Cerebellar nuclear complex (tissue), 1 donor: ENCODE measurements at regions not wholly inside any gene's neighbourhood (a gene's known extent, or its start where the extent isn't known, plus 50 kb on each side); places are given as distances from the start of the nearest gene placed in this dataset.

Source experiments
- DNase-seq, 2 experiments: peaks; one replicate each; lab custom pipeline; 2025; lab: John Stamatoyannopoulos, UW

- no peak for DNase-seq
These were observed 64.3 kb upstream of the TTC34 start for GRCh38 chr1:2865571-2866421.

- DNase-seq = no peak
These were observed 65.1 kb upstream of the TTC34 start for GRCh38 chr1:2866422-2867086.

GRCh38 chr1:2867087-2867425, 65.6 kb upstream of the TTC34 start:
- no peak for DNase-seq

DNA sequence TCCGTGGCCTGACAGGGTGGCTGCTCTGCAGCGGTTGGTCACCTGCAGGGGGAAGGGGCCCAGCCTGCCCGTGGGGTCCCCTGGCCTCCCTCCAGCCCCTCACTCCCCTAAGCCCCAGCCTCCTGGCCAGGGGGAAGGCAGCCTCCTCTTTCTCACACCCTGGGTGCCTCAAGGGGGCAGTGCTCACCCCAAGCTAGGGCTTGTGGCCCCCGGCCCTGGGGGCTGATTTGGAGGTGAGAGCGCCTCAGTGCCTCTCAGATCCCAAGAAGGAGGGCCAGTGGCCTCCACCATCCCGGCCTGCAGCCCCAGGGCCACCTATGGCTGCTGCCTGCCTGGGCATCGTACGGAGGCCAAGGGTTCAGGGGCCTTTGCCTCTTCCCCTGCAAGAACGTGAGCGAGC, 66.4 kb upstream of the TTC34 start:
- no peak for DNase-seq

GRCh38 chr1:2868571-2869195, 67.2 kb upstream of the TTC34 start:
- DNase-seq = no peak

DNA sequence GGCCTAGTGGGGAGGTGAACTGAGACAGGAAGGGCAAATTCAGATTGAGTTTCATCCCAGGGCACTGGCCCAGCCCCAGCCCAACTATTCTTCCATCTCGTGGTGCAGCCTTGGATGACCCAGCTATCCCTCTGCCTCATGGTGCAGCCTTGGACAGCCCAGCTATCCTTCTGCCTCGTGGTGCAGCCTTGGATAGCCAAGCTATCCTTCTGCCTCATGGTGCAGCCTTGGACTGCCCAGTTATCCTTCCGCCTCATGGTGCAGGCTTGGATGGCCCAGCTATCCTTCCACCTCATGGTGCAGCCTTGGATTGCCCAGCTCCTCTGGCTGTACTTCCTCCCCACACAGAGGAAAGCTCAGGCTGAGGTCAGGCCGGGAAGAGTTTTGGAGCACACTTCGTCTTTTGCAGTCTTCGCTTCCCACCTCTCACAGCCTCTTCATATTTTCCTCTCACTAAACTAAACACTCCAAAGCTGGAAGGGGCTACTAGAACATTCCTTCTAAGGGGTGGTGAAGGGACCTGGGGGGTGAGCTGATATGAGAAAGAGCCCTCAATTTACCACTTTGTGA, 69.8 kb upstream of the TTC34 start:
- no peak for DNase-seq

- DNase-seq = no peak
These were observed 72.7 kb upstream of the TTC34 start for GRCh38 chr1:2874207-2874606.

GRCh38 chr1:2874607-2875480, 73.4 kb upstream of the TTC34 start:
- DNase-seq = no peak

- no peak for DNase-seq
These were observed 74.4 kb upstream of the TTC34 start for GRCh38 chr1:2875707-2876561.

DNA sequence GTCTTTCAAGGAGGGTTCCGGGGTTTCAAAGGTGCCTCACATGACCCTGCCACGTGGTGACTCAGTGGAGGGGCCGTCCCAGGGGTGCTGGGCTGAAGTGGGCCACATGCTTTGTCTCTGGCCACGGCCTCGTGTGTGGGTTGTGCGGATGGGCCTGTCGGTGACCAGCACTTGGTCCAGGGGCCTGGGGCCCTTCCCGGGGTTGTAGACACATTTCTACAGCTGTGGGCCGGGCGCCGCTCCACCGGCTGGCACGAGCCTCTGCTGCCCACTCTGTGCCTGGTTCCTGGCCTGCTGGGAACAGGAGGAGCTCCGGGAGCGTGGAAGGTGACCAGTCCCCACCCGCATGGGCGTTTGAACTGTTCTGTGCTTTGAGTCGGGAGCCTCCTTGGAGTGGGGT, 75.4 kb upstream of the TTC34 start:
- DNase-seq = no peak

- DNase-seq = no peak
These were observed 75.9 kb upstream of the TTC34 start for GRCh38 chr1:2877391-2877790.

- no peak for DNase-seq
These were observed 77.1 kb upstream of the TTC34 start for GRCh38 chr1:2878591-2878990.

DNA sequence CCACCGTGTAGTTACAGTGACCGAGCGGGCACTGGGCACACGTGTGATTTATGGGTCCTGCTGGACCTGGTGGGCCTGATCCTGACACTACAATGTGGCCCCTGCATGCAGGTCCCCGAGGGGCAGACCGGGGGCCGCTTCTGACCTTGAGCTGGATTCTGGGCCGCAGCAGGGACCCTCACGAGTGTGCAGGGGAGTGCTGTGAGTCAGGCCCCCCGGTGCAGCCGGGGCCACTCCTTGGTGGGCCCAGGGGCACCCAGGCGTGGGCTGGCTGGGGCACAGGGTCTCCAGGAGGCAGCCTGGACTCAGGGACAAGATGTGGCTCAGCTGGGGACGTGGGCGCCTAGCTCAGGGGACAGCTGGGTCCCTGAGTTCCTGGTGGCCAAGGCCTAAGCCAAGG, 77.5 kb upstream of the TTC34 start:
- no peak for DNase-seq

GRCh38 chr1:2879591-2879990, 78.1 kb upstream of the TTC34 start:
- no peak for DNase-seq

DNA sequence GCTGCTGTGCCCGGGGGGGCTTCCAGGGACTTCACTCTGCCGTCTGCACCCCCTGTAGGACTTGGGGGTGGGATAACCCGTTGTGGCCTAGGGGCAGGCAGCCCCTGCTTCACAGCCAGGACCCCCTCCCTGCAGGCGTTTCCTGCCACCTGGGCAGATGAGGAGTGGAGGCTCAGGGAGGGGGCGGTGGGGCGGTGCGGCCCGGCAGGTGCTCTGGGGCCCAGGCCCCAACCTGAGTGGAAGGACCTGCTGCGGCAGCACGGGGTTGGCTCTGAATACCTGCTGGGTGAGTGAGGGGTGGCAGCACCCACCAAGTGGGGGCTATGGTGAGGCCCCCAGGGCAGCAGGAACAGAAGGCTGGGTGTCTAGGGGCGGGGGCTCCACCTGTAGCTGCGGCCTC, 78.6 kb upstream of the TTC34 start:
- DNase-seq = no peak

GRCh38 chr1:2880812-2881295, 79.4 kb upstream of the TTC34 start:
- no peak for DNase-seq

GRCh38 chr1:2881556-2881955, 80.1 kb upstream of the TTC34 start:
- DNase-seq = no peak

DNA sequence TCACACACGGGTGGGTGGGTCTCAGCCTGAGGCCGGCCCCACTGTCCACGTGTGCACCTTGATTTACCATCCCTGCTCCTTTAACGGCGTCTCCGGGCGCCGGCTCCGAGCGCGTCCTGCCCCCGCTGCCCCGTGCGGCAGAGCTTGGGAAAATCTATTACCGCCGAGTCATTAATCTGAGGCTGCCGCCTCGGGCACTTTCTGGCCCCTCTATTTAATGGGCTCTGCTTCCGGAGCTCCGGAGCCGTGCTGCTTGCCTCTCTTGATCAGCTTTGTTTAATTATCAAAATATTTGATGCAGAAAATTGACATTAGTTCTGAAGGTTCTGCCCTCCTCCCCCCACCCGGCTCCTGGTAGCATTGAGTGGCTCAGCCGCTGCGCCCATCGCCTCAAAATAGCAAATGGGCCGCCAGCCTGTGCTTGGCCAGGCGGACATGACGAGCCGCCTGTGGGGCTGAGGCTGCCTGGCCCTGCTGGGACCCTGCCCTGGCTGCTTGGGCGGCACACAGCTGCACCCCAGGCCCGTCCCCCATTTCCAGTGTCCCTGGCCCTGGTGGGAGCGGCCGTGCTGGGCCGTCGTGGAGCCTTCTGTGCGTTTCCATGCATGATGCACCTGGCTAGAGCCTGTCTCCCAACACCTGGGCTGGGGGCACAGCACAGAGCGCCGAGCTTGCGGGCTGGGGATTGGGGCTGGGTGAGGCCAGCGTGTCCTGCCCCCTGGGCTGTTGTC, 81.6 kb upstream of the TTC34 start:
- no peak for DNase-seq

GRCh38 chr1:2885001-2885400, 83.5 kb upstream of the TTC34 start:
- DNase-seq = no peak

DNA sequence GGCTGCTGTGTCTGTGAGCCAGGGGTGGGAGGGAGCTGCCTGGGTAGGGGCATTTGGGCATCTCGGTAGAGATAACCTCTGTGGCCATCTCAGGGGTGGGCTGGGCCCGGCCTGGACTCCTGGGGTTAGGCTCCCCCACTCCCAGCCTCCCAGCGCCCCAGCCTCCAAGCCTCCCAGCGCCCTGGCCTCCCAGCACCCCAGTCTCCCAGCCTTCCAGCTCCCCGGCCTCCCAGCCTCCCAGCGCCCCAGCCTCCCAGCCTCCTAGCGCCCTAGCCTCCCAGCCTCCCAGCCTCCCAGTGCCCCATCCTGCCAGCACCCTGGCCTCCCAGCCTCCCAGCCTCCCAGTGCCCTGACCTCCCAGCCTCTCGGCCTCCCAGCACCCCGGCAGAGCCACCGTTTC, 85.1 kb upstream of the TTC34 start:
- no peak for DNase-seq
